Neuronal stem cell (in vitro differentiated cells): ENCODE measurements at regions not wholly inside any gene's neighbourhood (a gene's known extent, or its start where the extent isn't known, plus 50 kb on each side); places are given as distances from the start of the nearest gene placed in this dataset.

Source experiments
- DNase-seq: peaks from one replicate; pipeline ENCODE4 v3.0.0-alpha.2; 2013; ENCODE audit warnings: low spot score
- H2AFZ ChIP-seq: one replicate; pipeline ENCODE4 v1.6.1; 2013; ENCODE audit warnings: mild to moderate bottlenecking, low read length, inconsistent platforms
- H2AK5ac ChIP-seq: 2 replicates; pipeline ENCODE4 v1.6.1; 2013; ENCODE audit warnings: low read depth, mild to moderate bottlenecking, inconsistent platforms, low read length, moderate library complexity, mixed read lengths
- H2BK120ac ChIP-seq: 2 replicates; pipeline ENCODE4 v1.6.1; 2013; ENCODE audit warnings: low read depth, mild to moderate bottlenecking, inconsistent platforms, low read length, moderate library complexity, mixed read lengths
- H2BK12ac ChIP-seq: one replicate; pipeline ENCODE4 v1.6.1; 2013; ENCODE audit warnings: low read length, inconsistent platforms
- H2BK15ac ChIP-seq: 2 replicates; pipeline ENCODE4 v1.6.1; 2013; ENCODE audit warnings: mild to moderate bottlenecking, low read length, inconsistent platforms, mixed read lengths
- H2BK5ac ChIP-seq: one replicate; pipeline ENCODE4 v1.6.1; 2013; ENCODE audit warnings: inconsistent platforms, mild to moderate bottlenecking, low read length, moderate library complexity
- H3K14ac ChIP-seq: one replicate; pipeline ENCODE4 v1.6.1; 2013; ENCODE audit warnings: low read length, inconsistent platforms
- H3K18ac ChIP-seq: 2 replicates; pipeline ENCODE4 v1.6.1; 2013; ENCODE audit warnings: low read length, inconsistent platforms
- H3K23ac ChIP-seq: 2 replicates; pipeline ENCODE4 v1.6.1; 2013; ENCODE audit warnings: low read depth, mild to moderate bottlenecking, mixed read lengths, low read length, inconsistent platforms; ENCODE audit not compliant: poor library complexity
- H3K27ac ChIP-seq: replicated peaks from 3 replicates; pipeline ENCODE4 v1.5.1; 2013; ENCODE audit warnings: low read length, inconsistent platforms
- H3K27me3 ChIP-seq, 3 experiments: 2 replicates each; pipeline ENCODE4 v1.6.1; 2013; ENCODE audit warnings: low read length in 3 of 3, mild to moderate bottlenecking in 2 of 3, inconsistent platforms in 1 of 3, low read depth in 1 of 3, mixed read lengths in 1 of 3, moderate library complexity in 1 of 3; ENCODE audit not compliant: control insufficient read depth in 3 of 3, insufficient read depth in 3 of 3
- H3K36me3 ChIP-seq, 2 donors: replicated peaks in 1 of 2; 2 replicates each; pipeline ENCODE4 v1.6.1; 2013; ENCODE audit warnings: low read length in 2 of 2; ENCODE audit not compliant: control insufficient read depth in 2 of 2, insufficient read depth in 2 of 2
- H3K4ac ChIP-seq: 2 replicates; pipeline ENCODE4 v1.6.1; 2013; ENCODE audit warnings: inconsistent platforms, mild to moderate bottlenecking, low read length, moderate library complexity
- H3K4me1 ChIP-seq, 2 donors: 1 replicate in 1 of 2; 2 replicates in 1 of 2; pipeline ENCODE4 v1.6.1; 2013; ENCODE audit warnings: low read length in 2 of 2, low read depth in 1 of 2; ENCODE audit not compliant: control insufficient read depth in 2 of 2, insufficient read depth in 1 of 2
- H3K4me2 ChIP-seq: one replicate; pipeline ENCODE4 v1.6.1; 2013; ENCODE audit warnings: mild to moderate bottlenecking, low read length, inconsistent platforms; ENCODE audit not compliant: insufficient read depth, poor library complexity, severe bottlenecking
- H3K4me3 ChIP-seq, 2 donors: 2 replicates each; pipeline ENCODE4 v1.5.1; 2013; ENCODE audit warnings: low read length in 2 of 2, mild to moderate bottlenecking in 2 of 2, inconsistent platforms in 1 of 2, moderate library complexity in 1 of 2
- H3K79me1 ChIP-seq: one replicate; pipeline ENCODE4 v1.6.1; 2013; ENCODE audit warnings: low read depth, mild to moderate bottlenecking, inconsistent platforms, low read length, moderate library complexity
- H3K9ac ChIP-seq: one replicate; pipeline ENCODE4 v1.6.1; 2013; ENCODE audit warnings: mild to moderate bottlenecking, low read depth, low read length, inconsistent platforms; ENCODE audit not compliant: poor library complexity
- H3K9me3 ChIP-seq, 2 donors: replicated peaks in 1 of 2; 2 replicates each; pipeline versions ENCODE3 to v1.6.1; 2013; ENCODE audit warnings: low read length in 2 of 2, mild to moderate bottlenecking in 2 of 2, inconsistent platforms in 1 of 2, low read depth in 1 of 2, mixed read lengths in 1 of 2, moderate library complexity in 1 of 2; ENCODE audit not compliant: control insufficient read depth in 2 of 2, insufficient read depth in 1 of 2
- H4K8ac ChIP-seq: one replicate; pipeline ENCODE4 v1.6.1; 2013; ENCODE audit warnings: low read depth, mild to moderate bottlenecking, inconsistent platforms, low read length, moderate library complexity
- H4K91ac ChIP-seq: one replicate; pipeline ENCODE4 v1.6.1; 2013; ENCODE audit warnings: low read length, low read depth, mild to moderate bottlenecking, inconsistent platforms; ENCODE audit not compliant: poor library complexity
- WGBS, 2 donors: extraction: QIAGEN DNeasy Blood & Tissue Kit; methylation state at CpG; one replicate each; pipeline ENCODE4 v1.1.7; 2013; ENCODE audit warnings: missing lambda C conversion rate in 2 of 2, mixed read lengths in 1 of 2; ENCODE audit not compliant: insufficient read length in 2 of 2, insufficient replicate concordance in 1 of 2; ENCODE audit errors: extremely low coverage in 2 of 2; 5-methylcytosine and 5-hydroxymethylcytosine counted together

- H3K4me3 ChIP-seq, result no peak overlapping the region
- H3K36me3 ChIP-seq, result no peaks in the 10 kb centered on the region
- no peak overlapping the region for H2BK15ac ChIP-seq
- H3K18ac ChIP-seq, result no peak overlapping the region
- H2BK5ac ChIP-seq, result no peak overlapping the region
- no peak overlapping the region for H2AFZ ChIP-seq
- DNase-seq, result peak; percentile 0
- H3K14ac ChIP-seq, result no peak overlapping the region
- H4K91ac ChIP-seq, result no peak overlapping the region
- no peak overlapping the region for H2AK5ac ChIP-seq
- H4K8ac ChIP-seq, result no peak overlapping the region
- no peaks in the 10 kb centered on the region for H3K9me3 ChIP-seq
- H3K27ac ChIP-seq, result no peak overlapping the region
- no peak overlapping the region for H2BK120ac ChIP-seq
- no peak overlapping the region for H3K4ac ChIP-seq
- H3K23ac ChIP-seq, result no peak overlapping the region
- H3K27me3 ChIP-seq, result peaks cover 0 to 17% (median 0%) of the 10 kb centered on the region in 3 experiments
- H2BK12ac ChIP-seq, result no peak overlapping the region
- no peaks in the 10 kb centered on the region for H3K79me1 ChIP-seq
- no peak overlapping the region for H3K9ac ChIP-seq
- WGBS, 2 donors, result no CpG with 5 or more reads among the region's 4 CpGs
- no peak overlapping the region for H3K4me2 ChIP-seq
- no peaks in the 10 kb centered on the region for H3K4me1 ChIP-seq
Measured at GRCh38 chr3:163878396-163878795, 1199.9 kb downstream of the SI start.

- Histone ChIP-seq H4K8ac (no peak overlapping the region), H3K23ac (no peak overlapping the region), H3K79me1 (no peaks in the 10 kb centered on the region), H3K9me3 (no peaks in the 10 kb centered on the region), H3K27ac (no peak overlapping the region), H3K4me1 (no peaks in the 10 kb centered on the region), H3K9ac (no peak overlapping the region), H3K14ac (no peak overlapping the region), H3K4me2 (no peak overlapping the region), H2AK5ac (no peak overlapping the region), H3K36me3 (no peaks in the 10 kb centered on the region), H3K18ac (no peak overlapping the region), H2BK120ac (no peak overlapping the region), H3K4ac (no peak overlapping the region), H2BK15ac (no peak overlapping the region), H3K27me3 (peaks cover 0 to 17% (median 0%) of the 10 kb centered on the region in 3 experiments), H2BK12ac (no peak overlapping the region), H3K4me3 (no peak overlapping the region), H2BK5ac (no peak overlapping the region), H2AFZ (no peak overlapping the region), H4K91ac (no peak overlapping the region)
- no peak for DNase-seq
- no CpG with 5 or more reads among the region's 2 CpGs for WGBS, 2 donors
Measured at GRCh38 chr3:163877805-163878204, 1200.5 kb downstream of the SI start.

GRCh38 chr3:163863146-163863545, 1215.2 kb downstream of the SI start:
- no peak for DNase-seq
- H3K4ac ChIP-seq, result no peak overlapping the region
- no peak overlapping the region for H3K27ac ChIP-seq
- peaks cover 0 to 3% of the 10 kb centered on the region in 2 donors for H3K4me1 ChIP-seq
- peaks cover 0 to 2% of the 10 kb centered on the region in 2 donors for H3K9me3 ChIP-seq
- H2AK5ac ChIP-seq, result no peak overlapping the region
- no peak overlapping the region for H3K4me3 ChIP-seq
- no peak overlapping the region for H3K9ac ChIP-seq
- H2BK12ac ChIP-seq, result no peak overlapping the region
- H3K23ac ChIP-seq, result no peak overlapping the region
- no peak overlapping the region for H2AFZ ChIP-seq
- no peak overlapping the region for H2BK120ac ChIP-seq
- no peak overlapping the region for H3K14ac ChIP-seq
- H3K18ac ChIP-seq, result no peak overlapping the region
- H4K8ac ChIP-seq, result no peak overlapping the region
- H3K4me2 ChIP-seq, result no peak overlapping the region
- no peak overlapping the region for H2BK5ac ChIP-seq
- H3K36me3 ChIP-seq, result no peaks in the 10 kb centered on the region
- no peak overlapping the region for H2BK15ac ChIP-seq
- no peaks in the 10 kb centered on the region for H3K27me3 ChIP-seq
- no peak overlapping the region for H4K91ac ChIP-seq
- H3K79me1 ChIP-seq, result no peaks in the 10 kb centered on the region

GRCh38 chr3:163852233-163852632, 1226.1 kb downstream of the SI start:
- Histone ChIP-seq H3K27ac (no peak overlapping the region), H2BK12ac (no peak overlapping the region), H3K4me2 (no peak overlapping the region), H2BK15ac (no peak overlapping the region), H3K36me3 (peaks cover 0 to 2% of the 10 kb centered on the region in 2 donors), H3K4me1 (peaks cover 0 to 1% of the 10 kb centered on the region in 2 donors), H2BK120ac (no peak overlapping the region), H4K91ac (no peak overlapping the region), H2AK5ac (no peak overlapping the region), H4K8ac (no peak overlapping the region), H2BK5ac (no peak overlapping the region), H3K27me3 (no peaks in the 10 kb centered on the region), H3K18ac (no peak overlapping the region), H3K9me3 (no peaks in the 10 kb centered on the region), H2AFZ (no peak overlapping the region), H3K79me1 (no peaks in the 10 kb centered on the region), H3K23ac (no peak overlapping the region), H3K9ac (no peak overlapping the region), H3K4me3 (no peak overlapping the region), H3K4ac (no peak overlapping the region), H3K14ac (no peak overlapping the region)
- DNase-seq, result no peak
- no CpG with 5 or more reads among the region's 2 CpGs for WGBS, 2 donors
